ENCODE measurements at regions not wholly inside any gene's neighbourhood (a gene's known extent, or its start where the extent isn't known, plus 50 kb on each side); places are given as distances from the start of the nearest gene placed in this dataset.

DNA sequence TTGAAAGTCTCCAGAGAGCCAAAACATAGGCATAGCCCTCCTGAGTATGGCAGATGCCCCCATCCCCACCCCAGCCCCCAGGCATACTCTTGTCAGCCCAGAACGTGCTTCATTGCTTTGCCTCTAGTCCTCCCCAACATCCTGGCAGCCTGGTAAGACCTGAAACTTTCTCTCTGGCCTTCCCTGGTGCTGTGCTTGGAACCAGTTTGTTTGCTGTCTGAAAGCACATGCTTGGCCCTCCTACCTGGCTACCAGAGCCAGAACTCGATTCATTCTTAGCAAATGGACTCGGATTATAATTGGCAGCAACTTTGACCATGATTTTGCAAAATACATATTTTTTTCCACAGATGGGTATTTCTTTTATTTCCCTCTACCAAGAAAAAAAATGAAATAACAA lies 248.1 kb downstream of the USP46 start:
- Histone ChIP-seq H4K20me1 (ENCODE audit: insufficient read depth, low read length) (no peaks in the 10 kb centered on the region), H3K9me3 (ENCODE audit: insufficient read depth, low read length, severe bottlenecking) (peaks cover 4% of the 10 kb centered on the region), H2AFZ (ENCODE audit: low read depth, low read length) (no peak overlapping the region), H3K27me3 (ENCODE audit: insufficient read depth, low read length, poor library complexity) (no peaks in the 10 kb centered on the region), H3K9ac (ENCODE audit: low read depth, low read length) (no peak overlapping the region), H3K79me2 (ENCODE audit: insufficient read depth, low read length) (no peaks in the 10 kb centered on the region), H3K27ac (ENCODE audit: low read length) (no peak overlapping the region), H3K4me3 (ENCODE audit: low read depth in 1 of 2, low read length in 2 of 2) (no peak overlapping the region), H3K36me3 (ENCODE audit: insufficient read depth, low read length) (no peaks in the 10 kb centered on the region), H3K4me1 (ENCODE audit: insufficient read depth, low read length) (no peaks in the 10 kb centered on the region), H3K4me2 (ENCODE audit: insufficient read depth, low read length) (no peak overlapping the region)
- DNase-seq (no peak), ATAC-seq (ENCODE audit: insufficient read depth, low read depth) (no peak)
- TF ChIP-seq EZH2 (IDR thresholded peaks at IDR 0.05; ENCODE audit: borderline replicate concordance, low read depth, low read length, severe bottlenecking): no peak
- TF ChIP-seq, protein P1, sequence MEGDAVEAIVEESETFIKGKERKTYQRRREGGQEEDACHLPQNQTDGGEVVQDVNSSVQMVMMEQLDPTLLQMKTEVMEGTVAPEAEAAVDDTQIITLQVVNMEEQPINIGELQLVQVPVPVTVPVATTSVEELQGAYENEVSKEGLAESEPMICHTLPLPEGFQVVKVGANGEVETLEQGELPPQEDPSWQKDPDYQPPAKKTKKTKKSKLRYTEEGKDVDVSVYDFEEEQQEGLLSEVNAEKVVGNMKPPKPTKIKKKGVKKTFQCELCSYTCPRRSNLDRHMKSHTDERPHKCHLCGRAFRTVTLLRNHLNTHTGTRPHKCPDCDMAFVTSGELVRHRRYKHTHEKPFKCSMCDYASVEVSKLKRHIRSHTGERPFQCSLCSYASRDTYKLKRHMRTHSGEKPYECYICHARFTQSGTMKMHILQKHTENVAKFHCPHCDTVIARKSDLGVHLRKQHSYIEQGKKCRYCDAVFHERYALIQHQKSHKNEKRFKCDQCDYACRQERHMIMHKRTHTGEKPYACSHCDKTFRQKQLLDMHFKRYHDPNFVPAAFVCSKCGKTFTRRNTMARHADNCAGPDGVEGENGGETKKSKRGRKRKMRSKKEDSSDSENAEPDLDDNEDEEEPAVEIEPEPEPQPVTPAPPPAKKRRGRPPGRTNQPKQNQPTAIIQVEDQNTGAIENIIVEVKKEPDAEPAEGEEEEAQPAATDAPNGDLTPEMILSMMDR (IDR thresholded peaks at IDR 0.05; ENCODE audit: borderline replicate concordance, extremely low read depth, low read length, poor library complexity, severe bottlenecking): no peak

DNA sequence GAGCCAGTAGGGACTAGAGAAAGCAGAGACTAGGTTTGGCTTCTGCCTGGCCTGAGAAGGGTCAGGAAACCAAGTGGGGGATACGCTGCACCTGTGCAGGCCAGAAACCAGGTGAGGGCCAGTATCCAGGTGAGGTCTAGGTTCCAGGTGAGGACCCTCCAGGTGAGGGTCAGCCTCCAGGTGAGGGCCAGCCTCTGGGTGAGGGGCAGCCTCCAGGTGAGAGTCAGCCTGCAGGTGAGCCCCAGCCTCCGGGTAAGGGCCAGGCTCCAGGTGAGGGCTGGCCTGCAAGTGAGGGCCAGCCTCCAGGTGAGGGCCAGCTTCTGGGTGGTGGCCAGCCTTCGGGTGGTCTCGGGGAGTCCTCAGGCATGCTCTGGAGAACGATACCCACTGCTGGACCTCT lies 238.8 kb downstream of the USP46 start:
- H3K27ac ChIP-seq (ENCODE audit: low read length): no peak overlapping the region
- no peak overlapping the region for H3K4me2 ChIP-seq (ENCODE audit: insufficient read depth, low read length)
- DNase-seq: no peak
- no peaks in the 10 kb centered on the region for H3K36me3 ChIP-seq (ENCODE audit: insufficient read depth, low read length)
- peaks cover 3% of the 10 kb centered on the region for H3K9me3 ChIP-seq (ENCODE audit: insufficient read depth, low read length, severe bottlenecking)
- no peaks in the 10 kb centered on the region for H3K79me2 ChIP-seq (ENCODE audit: insufficient read depth, low read length)
- H3K27me3 ChIP-seq (ENCODE audit: insufficient read depth, low read length, poor library complexity): no peaks in the 10 kb centered on the region
- H3K9ac ChIP-seq (ENCODE audit: low read depth, low read length): no peak overlapping the region
- TF ChIP-seq, protein P1 (IDR thresholded peaks at IDR 0.05; ENCODE audit: borderline replicate concordance, extremely low read depth, low read length, poor library complexity, severe bottlenecking): no peak
- TF ChIP-seq EZH2 (IDR thresholded peaks at IDR 0.05; ENCODE audit: borderline replicate concordance, low read depth, low read length, severe bottlenecking): no peak
- no peaks in the 10 kb centered on the region for H4K20me1 ChIP-seq (ENCODE audit: insufficient read depth, low read length)
- no peak overlapping the region for H3K4me3 ChIP-seq (ENCODE audit: low read depth in 1 of 2, low read length in 2 of 2)
- no peak for ATAC-seq (ENCODE audit: insufficient read depth, low read depth)
- H3K4me1 ChIP-seq (ENCODE audit: insufficient read depth, low read length): no peaks in the 10 kb centered on the region
- H2AFZ ChIP-seq (ENCODE audit: low read depth, low read length): no peak overlapping the region

DNA sequence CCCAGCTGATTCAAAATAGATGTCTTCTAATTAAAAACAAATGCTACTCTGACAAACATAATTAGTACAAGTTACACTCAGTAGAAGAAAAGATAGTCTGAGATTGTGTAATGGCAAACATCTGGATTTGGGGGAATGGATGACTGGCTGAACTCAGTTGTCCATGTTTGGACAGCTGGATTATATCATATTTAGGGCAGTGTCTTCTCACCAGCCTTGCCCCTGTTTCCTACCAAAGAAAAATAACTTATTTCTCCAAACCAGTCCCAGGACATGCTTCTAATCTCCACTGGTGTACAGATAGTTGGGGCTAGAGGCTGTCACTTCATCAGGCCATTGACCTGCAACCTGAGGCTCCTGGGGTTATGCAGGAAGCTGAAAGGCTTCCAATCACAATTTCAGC lies 237.3 kb downstream of the USP46 start:
- Histone ChIP-seq H3K79me2 (ENCODE audit: insufficient read depth, low read length) (no peaks in the 10 kb centered on the region), H3K9ac (ENCODE audit: low read depth, low read length) (no peak overlapping the region), H3K4me1 (ENCODE audit: insufficient read depth, low read length) (no peaks in the 10 kb centered on the region), H3K27me3 (ENCODE audit: insufficient read depth, low read length, poor library complexity) (no peaks in the 10 kb centered on the region), H3K4me2 (ENCODE audit: insufficient read depth, low read length) (no peak overlapping the region), H3K4me3 (ENCODE audit: low read depth in 1 of 2, low read length in 2 of 2) (no peak overlapping the region), H2AFZ (ENCODE audit: low read depth, low read length) (no peak overlapping the region), H3K9me3 (ENCODE audit: insufficient read depth, low read length, severe bottlenecking) (peaks cover 3% of the 10 kb centered on the region), H3K27ac (ENCODE audit: low read length) (no peak overlapping the region), H4K20me1 (ENCODE audit: insufficient read depth, low read length) (no peaks in the 10 kb centered on the region), H3K36me3 (ENCODE audit: insufficient read depth, low read length) (no peaks in the 10 kb centered on the region)
- ATAC-seq (ENCODE audit: insufficient read depth, low read depth): no peak
- TF ChIP-seq EZH2 (IDR thresholded peaks at IDR 0.05; ENCODE audit: borderline replicate concordance, low read depth, low read length, severe bottlenecking): no peak
- TF ChIP-seq, protein P1 (IDR thresholded peaks at IDR 0.05; ENCODE audit: borderline replicate concordance, extremely low read depth, low read length, poor library complexity, severe bottlenecking): no peak
- no peak for DNase-seq

DNA sequence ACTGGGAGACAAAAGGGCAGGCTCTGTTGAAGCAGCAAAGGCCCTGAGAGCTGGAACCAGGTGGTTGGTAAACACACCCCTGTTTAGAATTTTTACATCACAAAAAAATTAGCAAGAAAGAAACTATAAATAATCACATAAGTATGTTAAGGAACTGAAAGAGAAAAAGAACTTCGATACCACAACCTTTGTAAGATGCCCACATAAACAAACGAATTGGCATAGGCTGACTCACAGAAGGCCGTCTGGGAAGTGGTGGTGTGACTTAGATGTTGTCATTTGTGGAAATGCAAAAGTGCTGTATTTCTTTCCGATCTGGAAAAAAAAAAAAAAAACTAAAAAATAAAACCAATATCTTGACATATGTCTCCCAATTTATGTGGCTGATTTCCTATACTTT lies 235.1 kb downstream of the USP46 start:
- Histone ChIP-seq H2AFZ (ENCODE audit: low read depth, low read length) (no peak overlapping the region), H4K20me1 (ENCODE audit: insufficient read depth, low read length) (no peaks in the 10 kb centered on the region), H3K36me3 (ENCODE audit: insufficient read depth, low read length) (no peaks in the 10 kb centered on the region), H3K27ac (ENCODE audit: low read length) (no peak overlapping the region), H3K4me3 (ENCODE audit: low read depth in 1 of 2, low read length in 2 of 2) (no peak overlapping the region), H3K4me2 (ENCODE audit: insufficient read depth, low read length) (no peak overlapping the region), H3K27me3 (ENCODE audit: insufficient read depth, low read length, poor library complexity) (no peaks in the 10 kb centered on the region), H3K9ac (ENCODE audit: low read depth, low read length) (no peak overlapping the region), H3K79me2 (ENCODE audit: insufficient read depth, low read length) (no peaks in the 10 kb centered on the region), H3K9me3 (ENCODE audit: insufficient read depth, low read length, severe bottlenecking) (peaks cover 3% of the 10 kb centered on the region), H3K4me1 (ENCODE audit: insufficient read depth, low read length) (no peaks in the 10 kb centered on the region)
- DNase-seq: no peak
- TF ChIP-seq, protein P1 (IDR thresholded peaks at IDR 0.05; ENCODE audit: borderline replicate concordance, extremely low read depth, low read length, poor library complexity, severe bottlenecking): no peak
- no peak for TF ChIP-seq EZH2 (IDR thresholded peaks at IDR 0.05; ENCODE audit: borderline replicate concordance, low read depth, low read length, severe bottlenecking)
- no peak for ATAC-seq (ENCODE audit: insufficient read depth, low read depth)

Measured in DND-41 (cell line).